GM23248 (cell line): ENCODE measurements at regions not wholly inside any gene's neighbourhood (a gene's known extent, or its start where the extent isn't known, plus 50 kb on each side); places are given as distances from the start of the nearest gene placed in this dataset.

ENCODE experiments used
- DNase-seq: peaks from one replicate; pipeline ENCODE4 v3.0.0-alpha.2; 2015
- H2AFZ ChIP-seq: fragments of 200-600 bp; sonication (generic); 2 replicates; pipeline ENCODE4 v1.6.1; 2016; ENCODE audit warnings: antibody characterized with exemption
- H3F3A ChIP-seq: fragments of 200-600 bp; sonication (generic); 2 replicates; pipeline ENCODE4 v1.6.1; 2016; ENCODE audit warnings: mild to moderate bottlenecking, antibody characterized with exemption, mixed run types; ENCODE audit not compliant: insufficient read depth
- H3K27ac ChIP-seq: fragments of 200-600 bp; sonication (generic); 2 replicates; pipeline ENCODE4 v1.5.1; 2016; ENCODE audit warnings: mild to moderate bottlenecking
- H3K27me3 ChIP-seq: fragments of 200-600 bp; sonication (generic); replicated peaks from 2 replicates; pipeline ENCODE4 v1.6.1; 2016; ENCODE audit warnings: mild to moderate bottlenecking; ENCODE audit not compliant: insufficient read depth
- H3K36me3 ChIP-seq: fragments of 200-600 bp; sonication (generic); 2 replicates; pipeline ENCODE4 v1.6.1; 2016; ENCODE audit warnings: low read depth, mild to moderate bottlenecking
- H3K4me1 ChIP-seq: fragments of 200-600 bp; sonication (generic); 2 replicates; pipeline ENCODE4 v1.6.1; 2016; ENCODE audit warnings: mild to moderate bottlenecking; ENCODE audit not compliant: insufficient read depth
- H3K4me2 ChIP-seq: fragments of 200-600 bp; sonication (generic); one replicate; pipeline ENCODE4 v1.6.1; 2016; ENCODE audit warnings: mild to moderate bottlenecking; ENCODE audit not compliant: unreplicated experiment
- H3K4me3 ChIP-seq: fragments of 200-600 bp; sonication (generic); 2 replicates; pipeline ENCODE4 v1.5.1; 2016; ENCODE audit warnings: mild to moderate bottlenecking
- H3K79me2 ChIP-seq: fragments of 200-600 bp; sonication (generic); 2 replicates; pipeline ENCODE4 v1.6.1; 2016; ENCODE audit warnings: mild to moderate bottlenecking; ENCODE audit not compliant: insufficient read depth
- H3K9ac ChIP-seq: fragments of 200-600 bp; sonication (generic); 2 replicates; pipeline ENCODE4 v1.6.1; 2016; ENCODE audit warnings: mild to moderate bottlenecking
- H3K9me2 ChIP-seq: fragments of 200-600 bp; sonication (generic); 2 replicates; pipeline ENCODE4 v1.6.1; 2016; ENCODE audit warnings: mixed run types, mild to moderate bottlenecking, moderate library complexity; ENCODE audit not compliant: insufficient read depth
- H3K9me3 ChIP-seq: fragments of 200-600 bp; sonication (generic); one replicate; pipeline ENCODE4 v1.6.1; 2017; ENCODE audit warnings: low read depth
- H4K20me1 ChIP-seq: fragments of 200-600 bp; sonication (generic); 2 replicates; pipeline ENCODE4 v1.6.0; 2016; ENCODE audit not compliant: insufficient read depth
- EZH2 ChIP-seq: fragments of 200-600 bp; sonication (generic); IDR thresholded peaks from 2 replicates; pipeline ENCODE4 v1.6.1; 2018; ENCODE audit warnings: antibody characterized with exemption, mild to moderate bottlenecking; ENCODE audit not compliant: insufficient read depth, poor library complexity, severe bottlenecking
- EZH2phosphoT487 ChIP-seq: fragments of 200-600 bp; sonication (generic); IDR thresholded peaks from 2 replicates; pipeline ENCODE4 v1.6.1; 2018; ENCODE audit warnings: antibody characterized with exemption, moderate library complexity, mild to moderate bottlenecking, low read depth; ENCODE audit not compliant: insufficient read depth
- WGBS, 2 experiments: methylation state at CpG; one replicate each; pipeline ENCODE4 v1.1.6; 2015 to 2017; ENCODE audit warnings: low lambda C conversion rate in 2 of 2, low coverage in 1 of 2; ENCODE audit errors: missing lambda C conversion rate in 2 of 2; 5-methylcytosine and 5-hydroxymethylcytosine counted together
- in situ Hi-C: fragments of 300-500 bp; cut with MboI; formaldehyde crosslinking; loops from 2 replicates; pipeline ENCODE4 v1.15.0; 2020

GRCh38 chr2:239735829-239736357, 289.2 kb downstream of the NDUFA10 start:
- Histone ChIP-seq H3K27me3 (no peaks in the 10 kb centered on the region), H3K4me2 (no peak overlapping the region), H4K20me1 (no peaks in the 10 kb centered on the region), H3K36me3 (no peaks in the 10 kb centered on the region), H3K79me2 (no peaks in the 10 kb centered on the region), H3K9me3 (no peaks in the 10 kb centered on the region), H2AFZ (no peak overlapping the region), H3K4me3 (no peak overlapping the region), H3F3A (no peaks in the 10 kb centered on the region), H3K9ac (no peak overlapping the region), H3K9me2 (no peaks in the 10 kb centered on the region), H3K27ac (no peak overlapping the region), H3K4me1 (no peaks in the 10 kb centered on the region)
- 61 to 70% methylated on average over 15 to 16 of the region's 16 CpGs for WGBS, 2 experiments
- TF ChIP-seq EZH2 (no peak), EZH2phosphoT487 (no peak)
- in situ Hi-C loops: no loop called here
- DNase-seq: no peak

DNA sequence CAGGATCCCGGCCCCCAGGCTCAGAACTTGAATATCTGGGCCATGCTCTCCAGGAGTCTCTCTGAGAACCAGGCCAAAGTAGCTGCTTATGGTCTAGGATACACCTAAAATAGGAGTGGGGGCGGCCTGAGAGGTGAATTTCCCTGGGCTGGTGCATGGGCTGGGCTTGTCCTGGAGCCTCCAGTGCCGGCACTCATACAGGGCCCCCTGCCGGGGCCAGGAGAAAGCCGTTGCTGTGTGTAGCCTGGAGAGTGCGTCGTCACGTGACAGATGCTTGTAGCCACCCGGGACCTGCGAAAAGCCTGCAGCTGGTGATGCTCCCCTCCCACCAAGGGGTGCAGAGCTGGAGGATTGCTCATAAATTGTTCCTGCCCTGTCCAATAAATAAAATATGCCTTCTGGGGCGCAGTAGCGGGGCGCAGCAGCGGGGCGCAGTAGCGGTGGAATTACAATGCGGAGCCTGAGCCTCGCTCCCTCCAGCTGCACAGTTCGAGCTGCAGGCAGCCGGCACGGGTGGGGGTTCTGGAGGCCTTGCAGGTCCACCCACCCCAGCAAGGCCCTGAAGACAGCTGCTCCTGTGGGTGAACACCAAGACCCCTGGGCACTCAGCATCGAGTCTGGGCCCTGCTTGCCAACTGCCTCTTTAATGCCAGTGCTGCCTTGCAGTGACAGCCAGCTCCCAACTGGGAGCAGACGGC, 289.9 kb downstream of the NDUFA10 start:
- in situ Hi-C loops: no loop called here
- Histone ChIP-seq H3K4me3 (no peak overlapping the region), H4K20me1 (no peaks in the 10 kb centered on the region), H3K9ac (no peak overlapping the region), H3K9me2 (no peaks in the 10 kb centered on the region), H3F3A (no peaks in the 10 kb centered on the region), H3K79me2 (no peaks in the 10 kb centered on the region), H3K9me3 (no peaks in the 10 kb centered on the region), H3K27me3 (no peaks in the 10 kb centered on the region), H3K27ac (no peak overlapping the region), H3K36me3 (no peaks in the 10 kb centered on the region), H2AFZ (no peak overlapping the region), H3K4me2 (no peak overlapping the region), H3K4me1 (no peaks in the 10 kb centered on the region)
- WGBS, 2 experiments: 59 to 68% methylated on average over 23 of the region's 23 CpGs
- no peak for TF ChIP-seq EZH2phosphoT487
- TF ChIP-seq EZH2: no peak
- DNase-seq: no peak

- H3K4me1 ChIP-seq: no peaks in the 10 kb centered on the region
- H3K27ac ChIP-seq: no peak overlapping the region
- no peak for DNase-seq
- no peaks in the 10 kb centered on the region for H3K27me3 ChIP-seq
- 56% methylated on average over 7 to 8 of the region's 8 CpGs for WGBS, 2 experiments
- no peak overlapping the region for H3K4me3 ChIP-seq
- no peaks in the 10 kb centered on the region for H3K79me2 ChIP-seq
- in situ Hi-C loops: no loop called here
- no peak overlapping the region for H3K9ac ChIP-seq
- no peaks in the 10 kb centered on the region for H3K9me2 ChIP-seq
- no peaks in the 10 kb centered on the region for H3K9me3 ChIP-seq
- H4K20me1 ChIP-seq: no peaks in the 10 kb centered on the region
- no peak for TF ChIP-seq EZH2
- no peak for TF ChIP-seq EZH2phosphoT487
- H3F3A ChIP-seq: no peaks in the 10 kb centered on the region
- no peak overlapping the region for H3K4me2 ChIP-seq
- H3K36me3 ChIP-seq: no peaks in the 10 kb centered on the region
- H2AFZ ChIP-seq: no peak overlapping the region
Measured at GRCh38 chr2:239734436-239735005, 290.6 kb downstream of the NDUFA10 start.

- Histone ChIP-seq H3K27me3 (no peaks in the 10 kb centered on the region), H3K79me2 (no peaks in the 10 kb centered on the region), H3K36me3 (no peaks in the 10 kb centered on the region), H3K9me2 (no peaks in the 10 kb centered on the region), H3K27ac (no peak overlapping the region), H3K9me3 (no peaks in the 10 kb centered on the region), H2AFZ (no peak overlapping the region), H4K20me1 (no peaks in the 10 kb centered on the region), H3K4me3 (no peak overlapping the region), H3F3A (no peaks in the 10 kb centered on the region), H3K4me2 (no peak overlapping the region), H3K9ac (no peak overlapping the region), H3K4me1 (no peaks in the 10 kb centered on the region)
- TF ChIP-seq EZH2phosphoT487 (no peak), EZH2 (no peak)
- in situ Hi-C loops: no loop called here
- DNase-seq: no peak
- WGBS, 2 experiments: 13 to 16% methylated on average over 5 to 6 of the region's 6 CpGs
Measured at GRCh38 chr2:239732666-239733010, 292.5 kb downstream of the NDUFA10 start.
